Neural progenitor cell (in vitro differentiated cells): ENCODE measurements at regions not wholly inside any gene's neighbourhood (a gene's known extent, or its start where the extent isn't known, plus 50 kb on each side); places are given as distances from the start of the nearest gene placed in this dataset.

Experiments
- DNase-seq: peaks from one replicate; pipeline ENCODE4 v3.0.0-alpha.2; 2016; ENCODE audit warnings: low spot score
- H2AFZ ChIP-seq: fragments of 200-600 bp; sonication (generic); replicated peaks from 2 replicates; pipeline ENCODE4 v1.6.1; 2016; ENCODE audit warnings: antibody characterized with exemption
- H3F3A ChIP-seq: fragments of 200-600 bp; sonication (generic); 2 replicates; pipeline ENCODE4 v1.6.1; 2016; ENCODE audit warnings: antibody characterized with exemption, low read depth
- H3K27ac ChIP-seq: fragments of 200-600 bp; sonication (generic); 2 replicates; pipeline ENCODE4 v1.5.1; 2016; ENCODE audit warnings: mild to moderate bottlenecking
- H3K27me3 ChIP-seq: fragments of 200-600 bp; sonication (generic); 2 replicates; pipeline ENCODE4 v1.6.1; 2016; ENCODE audit warnings: mild to moderate bottlenecking, moderate library complexity
- H3K36me3 ChIP-seq: fragments of 200-600 bp; sonication (generic); 2 replicates; pipeline ENCODE4 v1.5.1; 2016
- H3K4me1 ChIP-seq: fragments of 200-600 bp; sonication (generic); 2 replicates; pipeline ENCODE4 v1.6.1; 2016; ENCODE audit warnings: mixed run types
- H3K4me2 ChIP-seq: fragments of 200-600 bp; sonication (generic); 2 replicates; pipeline ENCODE4 v1.6.1; 2016
- H3K4me3 ChIP-seq: fragments of 200-600 bp; sonication (generic); 2 replicates; pipeline ENCODE4 v1.5.1; 2016
- H3K79me2 ChIP-seq: fragments of 200-600 bp; sonication (generic); 2 replicates; pipeline ENCODE4 v1.6.1; 2016; ENCODE audit warnings: low read depth
- H3K9ac ChIP-seq: fragments of 200-600 bp; sonication (generic); 2 replicates; pipeline ENCODE4 v1.6.1; 2016
- H3K9me3 ChIP-seq: fragments of 200-600 bp; sonication (generic); 2 replicates; pipeline ENCODE4 v1.5.1; 2016; ENCODE audit warnings: low read depth
- H4K20me1 ChIP-seq: fragments of 200-600 bp; sonication (generic); 2 replicates; pipeline ENCODE4 v1.6.1; 2016; ENCODE audit warnings: low read depth
- H3K27ac Mint-ChIP-seq: 3 replicates; pipeline ENCODE4 v1.8.0; 2021; ENCODE audit warnings: mixed read lengths
- H3K27me3 Mint-ChIP-seq: 2 replicates; pipeline ENCODE4 v1.8.0; 2022; ENCODE audit warnings: low read depth, mild to moderate bottlenecking, inconsistent platforms, moderate library complexity, mixed read lengths; ENCODE audit not compliant: insufficient read depth
- H3K36me3 Mint-ChIP-seq: 3 replicates; pipeline ENCODE4 v1.8.0; 2021; ENCODE audit warnings: mixed read lengths
- H3K4me1 Mint-ChIP-seq: 3 replicates; pipeline ENCODE4 v1.8.0; 2021; ENCODE audit warnings: mixed read lengths
- H3K4me3 Mint-ChIP-seq: 3 replicates; pipeline ENCODE4 v1.8.0; 2021; ENCODE audit warnings: mild to moderate bottlenecking, moderate library complexity, mixed read lengths
- H3K9me3 Mint-ChIP-seq: 3 replicates; pipeline ENCODE4 v1.8.0; 2020; ENCODE audit warnings: mixed read lengths
- EZH2 ChIP-seq: fragments of 200-600 bp; sonication (generic); IDR thresholded peaks from 2 replicates; pipeline ENCODE4 v1.6.1; 2017; ENCODE audit warnings: antibody characterized with exemption, mild to moderate bottlenecking, moderate library complexity
- EZH2phosphoT487 ChIP-seq: fragments of 200-600 bp; sonication (generic); IDR thresholded peaks from 2 replicates; pipeline ENCODE4 v1.6.1; 2017; ENCODE audit warnings: antibody characterized with exemption
- TF ChIP-seq, protein P1 (sequence below): fragments of 200-600 bp; sonication (generic); IDR thresholded peaks from 2 replicates; pipeline ENCODE4 v1.5.1; 2017; ENCODE audit warnings: antibody characterized with exemption, mild to moderate bottlenecking

DNA sequence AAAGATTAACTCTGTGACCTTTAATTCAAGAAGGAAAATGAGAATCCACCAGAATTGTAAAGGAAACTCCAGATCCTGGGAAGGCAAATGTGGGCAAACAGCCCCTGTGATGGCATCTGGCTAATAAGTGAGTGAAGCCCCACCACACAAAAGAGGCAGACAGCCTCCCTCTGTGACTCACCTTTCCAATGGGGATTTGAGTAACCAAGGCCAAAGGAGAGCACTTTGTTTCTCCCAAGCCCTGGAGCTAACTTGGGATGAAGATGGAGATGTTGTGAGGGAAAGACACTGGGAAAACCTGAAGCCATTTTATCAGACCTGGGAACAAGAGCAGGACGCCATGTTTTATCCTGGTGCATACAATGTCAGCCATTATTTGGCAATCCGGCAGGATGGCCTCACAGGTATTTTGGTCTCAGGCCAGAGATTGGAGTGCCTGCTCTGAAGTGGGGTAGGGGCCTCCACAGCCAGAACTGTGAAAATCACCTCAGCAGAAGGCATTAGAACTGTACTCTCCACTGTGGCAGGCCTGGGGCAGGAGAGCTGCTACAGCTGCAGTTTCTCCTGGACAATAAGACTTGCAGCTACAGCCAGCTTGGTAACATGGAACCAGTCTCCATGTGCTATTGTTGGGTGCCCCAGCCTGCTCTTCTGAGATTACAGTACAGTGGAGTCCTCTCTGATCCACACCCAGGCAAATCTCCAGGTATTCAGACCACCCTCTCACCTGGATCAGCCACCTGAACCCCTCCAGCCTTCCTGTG lies 96.6 kb upstream of the PCED1B start:
- H3K27ac Mint-ChIP-seq: no peak overlapping the region
- no peaks in the 10 kb centered on the region for H3K36me3 ChIP-seq
- H3K4me3 Mint-ChIP-seq: no peak overlapping the region
- DNase-seq: no peak
- H3K4me1 Mint-ChIP-seq: no peaks in the 10 kb centered on the region
- H3K27me3 Mint-ChIP-seq: no peaks in the 10 kb centered on the region
- no peaks in the 10 kb centered on the region for H3K27me3 ChIP-seq
- no peaks in the 10 kb centered on the region for H4K20me1 ChIP-seq
- H3K4me3 ChIP-seq: no peak overlapping the region
- no peaks in the 10 kb centered on the region for H3K9me3 ChIP-seq
- no peak overlapping the region for H3K9ac ChIP-seq
- no peak overlapping the region for H3K4me2 ChIP-seq
- no peaks in the 10 kb centered on the region for H3F3A ChIP-seq
- peak overlapping the region; percentile 50 for H2AFZ ChIP-seq
- no peak overlapping the region for H3K27ac ChIP-seq
- H3K9me3 Mint-ChIP-seq: peaks cover under 1% of the 10 kb centered on the region
- peaks cover 15% of the 10 kb centered on the region for H3K4me1 ChIP-seq
- TF ChIP-seq EZH2phosphoT487 (no peak), EZH2 (no peak)
- TF ChIP-seq, protein P1, sequence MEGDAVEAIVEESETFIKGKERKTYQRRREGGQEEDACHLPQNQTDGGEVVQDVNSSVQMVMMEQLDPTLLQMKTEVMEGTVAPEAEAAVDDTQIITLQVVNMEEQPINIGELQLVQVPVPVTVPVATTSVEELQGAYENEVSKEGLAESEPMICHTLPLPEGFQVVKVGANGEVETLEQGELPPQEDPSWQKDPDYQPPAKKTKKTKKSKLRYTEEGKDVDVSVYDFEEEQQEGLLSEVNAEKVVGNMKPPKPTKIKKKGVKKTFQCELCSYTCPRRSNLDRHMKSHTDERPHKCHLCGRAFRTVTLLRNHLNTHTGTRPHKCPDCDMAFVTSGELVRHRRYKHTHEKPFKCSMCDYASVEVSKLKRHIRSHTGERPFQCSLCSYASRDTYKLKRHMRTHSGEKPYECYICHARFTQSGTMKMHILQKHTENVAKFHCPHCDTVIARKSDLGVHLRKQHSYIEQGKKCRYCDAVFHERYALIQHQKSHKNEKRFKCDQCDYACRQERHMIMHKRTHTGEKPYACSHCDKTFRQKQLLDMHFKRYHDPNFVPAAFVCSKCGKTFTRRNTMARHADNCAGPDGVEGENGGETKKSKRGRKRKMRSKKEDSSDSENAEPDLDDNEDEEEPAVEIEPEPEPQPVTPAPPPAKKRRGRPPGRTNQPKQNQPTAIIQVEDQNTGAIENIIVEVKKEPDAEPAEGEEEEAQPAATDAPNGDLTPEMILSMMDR: no peak
- no peaks in the 10 kb centered on the region for H3K36me3 Mint-ChIP-seq
- no peaks in the 10 kb centered on the region for H3K79me2 ChIP-seq

DNA sequence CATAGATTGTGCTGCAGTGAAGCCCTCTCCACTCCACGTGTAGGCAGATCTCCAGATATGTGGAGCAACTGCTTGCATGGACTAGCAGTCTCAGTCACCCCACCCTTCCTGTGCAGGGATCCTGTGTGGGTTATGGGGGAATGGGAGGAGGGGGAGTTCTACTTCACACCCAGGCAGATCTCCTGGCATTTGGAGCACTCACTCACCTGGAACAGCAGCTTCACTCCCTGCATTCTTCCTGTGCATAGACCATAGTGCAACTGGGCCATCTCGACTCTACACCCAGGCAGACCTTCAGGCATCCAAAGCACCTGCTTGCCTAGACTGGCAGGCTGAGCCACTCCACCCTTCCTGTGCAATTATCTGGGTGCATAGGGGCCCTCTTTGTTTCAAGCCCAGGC lies 96.0 kb upstream of the PCED1B start:
- H3K4me3 Mint-ChIP-seq: no peak overlapping the region
- H3K27ac Mint-ChIP-seq: no peak overlapping the region
- Histone ChIP-seq H3K4me1 (peaks cover 15% of the 10 kb centered on the region), H3K9me3 (no peaks in the 10 kb centered on the region), H3K27ac (no peak overlapping the region), H3K36me3 (no peaks in the 10 kb centered on the region), H3F3A (no peaks in the 10 kb centered on the region), H3K79me2 (no peaks in the 10 kb centered on the region), H3K4me2 (no peak overlapping the region), H3K4me3 (no peak overlapping the region), H3K9ac (no peak overlapping the region), H2AFZ (peak overlapping the region; percentile 70), H4K20me1 (no peaks in the 10 kb centered on the region), H3K27me3 (no peaks in the 10 kb centered on the region)
- H3K9me3 Mint-ChIP-seq: peaks cover 5% of the 10 kb centered on the region
- no peaks in the 10 kb centered on the region for H3K4me1 Mint-ChIP-seq
- DNase-seq: no peak
- TF ChIP-seq, protein P1: no peak
- no peak for TF ChIP-seq EZH2
- no peak for TF ChIP-seq EZH2phosphoT487
- no peaks in the 10 kb centered on the region for H3K36me3 Mint-ChIP-seq
- H3K27me3 Mint-ChIP-seq: no peaks in the 10 kb centered on the region

DNA sequence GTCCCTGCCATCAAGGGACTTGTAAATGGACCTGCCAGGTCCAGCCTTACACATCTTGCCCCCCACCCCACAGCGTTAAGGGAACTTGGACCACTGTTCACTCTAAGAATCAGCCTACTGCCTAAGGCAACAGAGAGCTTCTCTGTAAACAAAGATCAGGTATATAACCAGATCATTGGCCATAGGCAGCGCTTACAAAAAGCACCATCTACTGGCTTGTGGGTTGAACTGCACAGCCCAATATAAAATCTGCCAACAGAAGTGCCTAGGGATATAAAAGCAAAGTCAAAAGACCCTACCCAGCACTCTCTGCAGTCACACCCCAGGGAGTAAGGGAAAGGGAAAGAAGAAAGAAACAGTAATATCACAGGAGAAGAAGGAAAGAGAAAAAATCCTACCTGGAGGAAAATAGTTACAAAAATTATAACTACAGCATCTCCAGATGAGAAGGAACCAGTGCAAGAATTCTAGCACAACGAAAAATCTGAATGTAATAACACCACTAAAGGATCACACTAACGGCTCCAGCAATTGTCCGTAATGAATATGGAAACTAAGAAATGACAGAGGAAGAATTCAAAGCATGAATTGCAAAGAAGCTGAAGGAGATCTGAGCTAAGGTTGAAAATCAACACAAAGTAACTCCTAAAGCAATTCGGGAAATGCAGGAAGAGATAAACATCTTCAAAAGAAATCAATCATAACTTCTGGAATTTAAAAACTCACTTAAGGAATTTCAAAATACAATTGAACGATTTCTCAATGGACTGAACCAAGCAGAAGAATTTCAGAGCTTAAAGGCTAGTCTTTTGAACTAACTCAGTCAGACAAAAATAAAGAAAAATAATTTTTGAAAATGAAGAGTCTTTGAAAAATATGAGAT lies 95.2 kb upstream of the PCED1B start:
- Mint-ChIP-seq H3K9me3 (peaks cover 9% of the 10 kb centered on the region), H3K36me3 (no peaks in the 10 kb centered on the region), H3K27me3 (no peaks in the 10 kb centered on the region), H3K4me3 (no peak overlapping the region), H3K4me1 (no peaks in the 10 kb centered on the region), H3K27ac (no peak overlapping the region)
- H3K27me3 ChIP-seq: no peaks in the 10 kb centered on the region
- H3K36me3 ChIP-seq: no peaks in the 10 kb centered on the region
- H3K4me3 ChIP-seq: no peak overlapping the region
- H3K4me1 ChIP-seq: peaks cover 15% of the 10 kb centered on the region
- H3K9me3 ChIP-seq: no peaks in the 10 kb centered on the region
- H3K9ac ChIP-seq: no peak overlapping the region
- peak overlapping the region; percentile 70 for H2AFZ ChIP-seq
- no peaks in the 10 kb centered on the region for H3F3A ChIP-seq
- H3K4me2 ChIP-seq: no peak overlapping the region
- peak; percentile 77 for DNase-seq
- H3K79me2 ChIP-seq: no peaks in the 10 kb centered on the region
- no peaks in the 10 kb centered on the region for H4K20me1 ChIP-seq
- H3K27ac ChIP-seq: no peak overlapping the region
- TF ChIP-seq, protein P1: peak; percentile 89
- no peak for TF ChIP-seq EZH2phosphoT487
- no peak for TF ChIP-seq EZH2
